ENCODE measurements at regions not wholly inside any gene's neighbourhood (a gene's known extent, or its start where the extent isn't known, plus 50 kb on each side); places are given as distances from the start of the nearest gene placed in this dataset.
"Not testable (repeated sequence)": the region's sequence is repeated elsewhere in the genome, so short reads cannot be mapped to it uniquely, and the experiment has no call there.

GRCh38 chr14:37891500-37891899 is 296.1 kb downstream of the TTC6 start:
- not testable (repeated sequence) for ATAC-seq (ENCODE audit: low read depth); H3K4me1 Mint-ChIP-seq; H3K4me3 Mint-ChIP-seq; H3K27me3 Mint-ChIP-seq; H3K27ac Mint-ChIP-seq; DNase-seq (ENCODE audit: low spot score in 2 of 2); H3K9me3 Mint-ChIP-seq; H3K36me3 Mint-ChIP-seq

DNA sequence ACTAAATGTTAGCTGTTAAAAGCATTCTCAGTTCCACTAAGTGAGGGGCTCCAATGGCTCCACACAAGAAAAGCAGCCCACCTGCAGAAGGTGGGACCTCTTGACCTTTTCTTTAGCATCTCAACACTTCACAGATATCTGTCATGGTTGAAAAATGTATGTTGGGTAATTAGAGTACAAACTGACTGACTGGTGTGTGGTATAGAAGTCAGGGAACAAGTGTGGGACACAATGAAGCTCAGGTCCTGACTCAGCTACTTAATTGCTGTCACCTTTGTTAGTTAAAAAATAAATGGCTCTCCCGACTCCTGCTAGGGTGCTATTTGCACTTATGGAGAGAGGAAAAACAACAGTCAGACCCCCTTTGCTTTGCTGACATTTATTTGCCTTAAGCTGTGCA is 299.0 kb downstream of the TTC6 start:
- Mint-ChIP-seq H3K9me3 (peaks cover 4% of the 10 kb centered on the region), H3K4me3 (no peak overlapping the region), H3K36me3 (no peaks in the 10 kb centered on the region), H3K27me3 (no peaks in the 10 kb centered on the region), H3K27ac (no peak overlapping the region), H3K4me1 (no peaks in the 10 kb centered on the region)
- ATAC-seq (ENCODE audit: low read depth): no peak
- DNase-seq (ENCODE audit: low spot score in 2 of 2): no peak

- Mint-ChIP-seq H3K4me3 (no peak overlapping the region), H3K9me3 (no peaks in the 10 kb centered on the region), H3K27ac (no peak overlapping the region), H3K36me3 (no peaks in the 10 kb centered on the region), H3K4me1 (no peaks in the 10 kb centered on the region), H3K27me3 (no peaks in the 10 kb centered on the region)
- ATAC-seq (ENCODE audit: low read depth) (no peak), DNase-seq (ENCODE audit: low spot score in 2 of 2) (no peak)
Measured at GRCh38 chr14:37899365-37899764, 303.9 kb downstream of the TTC6 start.

DNA sequence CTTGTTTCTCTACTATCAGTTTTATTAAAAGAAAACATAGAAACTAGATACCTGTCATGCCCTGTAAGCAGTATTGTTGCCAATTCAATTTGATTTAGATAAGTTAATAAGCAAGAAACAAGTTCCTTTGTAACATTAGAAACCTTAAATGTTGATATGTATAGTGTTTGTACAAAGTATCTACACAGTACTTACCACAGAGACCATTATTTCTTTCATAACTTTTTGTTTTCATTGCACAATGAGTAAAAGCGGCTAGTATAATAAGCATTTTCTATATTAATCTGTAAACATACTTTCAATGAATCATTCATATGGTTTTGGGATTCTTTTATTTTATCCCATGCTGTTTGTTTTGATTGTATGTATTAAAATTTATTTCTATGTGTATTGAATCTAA is 305.1 kb downstream of the TTC6 start:
- ATAC-seq (ENCODE audit: low read depth): no peak
- no peaks in the 10 kb centered on the region for H3K36me3 Mint-ChIP-seq
- H3K4me1 Mint-ChIP-seq: no peaks in the 10 kb centered on the region
- no peak overlapping the region for H3K4me3 Mint-ChIP-seq
- DNase-seq (ENCODE audit: low spot score in 2 of 2): no peak
- H3K27ac Mint-ChIP-seq: no peak overlapping the region
- no peaks in the 10 kb centered on the region for H3K27me3 Mint-ChIP-seq
- no peaks in the 10 kb centered on the region for H3K9me3 Mint-ChIP-seq

DNA sequence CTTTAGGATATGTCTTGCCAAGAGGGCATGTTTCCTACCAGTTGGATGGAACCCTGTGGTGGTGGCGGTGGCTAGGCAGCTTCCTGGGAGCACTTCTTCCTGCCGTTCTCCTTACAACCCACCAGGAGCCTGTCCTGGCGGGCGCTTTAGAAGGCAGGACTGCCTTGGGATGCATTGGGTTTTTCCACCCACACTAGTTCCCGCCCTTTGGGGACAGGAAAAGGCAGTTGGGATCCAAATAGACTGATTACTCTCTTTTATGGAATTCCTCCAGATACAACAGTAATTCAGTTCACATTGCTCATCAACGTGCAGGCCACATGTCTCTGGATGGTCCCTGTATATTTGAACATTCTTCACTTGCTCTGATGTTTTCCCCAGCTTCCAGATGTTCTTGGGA is 305.7 kb upstream of the SSTR1 start:
- Mint-ChIP-seq H3K4me3 (no peak overlapping the region), H3K4me1 (no peaks in the 10 kb centered on the region), H3K27ac (no peak overlapping the region), H3K27me3 (no peaks in the 10 kb centered on the region), H3K36me3 (no peaks in the 10 kb centered on the region), H3K9me3 (no peaks in the 10 kb centered on the region)
- DNase-seq (ENCODE audit: low spot score in 2 of 2): no peak
- no peak for ATAC-seq (ENCODE audit: low read depth)

GRCh38 chr14:37903343-37904191 is 304.1 kb upstream of the SSTR1 start:
- Mint-ChIP-seq H3K36me3 (no peaks in the 10 kb centered on the region), H3K4me3 (no peak overlapping the region), H3K27ac (no peak overlapping the region), H3K27me3 (no peaks in the 10 kb centered on the region), H3K4me1 (no peaks in the 10 kb centered on the region), H3K9me3 (no peaks in the 10 kb centered on the region)
- DNase-seq (ENCODE audit: low spot score in 2 of 2) (no peak), ATAC-seq (ENCODE audit: low read depth) (no peak)

GRCh38 chr14:37924622-37925021 is 283.1 kb upstream of the SSTR1 start:
- Mint-ChIP-seq H3K36me3 (no peaks in the 10 kb centered on the region), H3K27me3 (no peaks in the 10 kb centered on the region), H3K4me3 (no peak overlapping the region), H3K4me1 (no peaks in the 10 kb centered on the region), H3K27ac (no peak overlapping the region), H3K9me3 (peaks cover 5% of the 10 kb centered on the region)
- ATAC-seq (ENCODE audit: low read depth) (no peak), DNase-seq (ENCODE audit: low spot score in 2 of 2) (no peak)

GRCh38 chr14:37932008-37932407 is 275.7 kb upstream of the SSTR1 start:
- ATAC-seq (ENCODE audit: low read depth) (no peak), DNase-seq (ENCODE audit: low spot score in 2 of 2) (no peak)
- H3K4me1 Mint-ChIP-seq: no peaks in the 10 kb centered on the region
- no peaks in the 10 kb centered on the region for H3K27me3 Mint-ChIP-seq
- H3K9me3 Mint-ChIP-seq: no peaks in the 10 kb centered on the region
- H3K4me3 Mint-ChIP-seq: no peak overlapping the region
- no peak overlapping the region for H3K27ac Mint-ChIP-seq
- no peaks in the 10 kb centered on the region for H3K36me3 Mint-ChIP-seq

DNA sequence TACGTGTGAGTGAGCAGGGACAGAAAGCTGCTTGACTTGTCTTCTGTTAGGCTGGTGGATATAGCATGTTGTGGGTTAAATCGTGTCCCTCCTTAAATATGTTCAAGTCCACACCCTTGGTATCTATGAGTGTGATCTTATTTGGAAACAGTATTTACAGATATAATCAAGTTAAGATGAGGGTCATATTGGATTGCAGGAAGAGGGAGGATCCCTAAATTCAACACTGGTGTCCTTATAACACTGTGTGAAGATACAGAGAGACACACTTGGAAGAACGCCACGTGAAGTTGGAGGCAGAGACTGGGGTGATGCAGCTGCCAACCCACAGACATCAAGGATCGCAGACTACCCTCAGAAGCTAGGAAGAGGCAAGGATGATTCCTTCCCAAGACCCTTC is 275.2 kb upstream of the SSTR1 start:
- Mint-ChIP-seq H3K9me3 (no peaks in the 10 kb centered on the region), H3K36me3 (no peaks in the 10 kb centered on the region), H3K4me3 (no peak overlapping the region), H3K4me1 (no peaks in the 10 kb centered on the region), H3K27ac (no peak overlapping the region), H3K27me3 (no peaks in the 10 kb centered on the region)
- ATAC-seq (ENCODE audit: low read depth): no peak
- DNase-seq (ENCODE audit: low spot score in 2 of 2): no peak

DNA sequence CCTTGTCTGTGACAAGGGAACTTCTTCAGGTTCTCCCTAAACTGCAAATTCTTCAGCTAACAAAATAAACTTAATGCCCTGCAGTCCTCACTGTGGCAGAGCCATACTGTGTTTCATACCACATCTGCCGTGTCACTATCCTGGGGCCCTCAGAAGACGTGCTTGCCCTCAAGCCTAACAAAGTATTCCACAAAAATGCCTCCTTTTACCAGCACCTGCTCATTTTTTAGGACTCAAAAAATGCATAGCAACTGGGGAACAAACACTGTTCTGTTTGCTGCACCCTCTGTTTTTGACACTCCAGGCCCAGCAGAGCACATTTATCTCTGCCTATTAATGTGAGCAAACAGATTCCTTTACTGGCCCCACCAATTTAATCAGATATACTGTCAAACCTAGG is 270.7 kb upstream of the SSTR1 start:
- H3K27ac Mint-ChIP-seq: no peak overlapping the region
- no peaks in the 10 kb centered on the region for H3K36me3 Mint-ChIP-seq
- DNase-seq (ENCODE audit: low spot score in 2 of 2) (no peak), ATAC-seq (ENCODE audit: low read depth) (no peak)
- no peaks in the 10 kb centered on the region for H3K9me3 Mint-ChIP-seq
- no peaks in the 10 kb centered on the region for H3K4me1 Mint-ChIP-seq
- H3K4me3 Mint-ChIP-seq: no peak overlapping the region
- no peaks in the 10 kb centered on the region for H3K27me3 Mint-ChIP-seq

- no peak for ATAC-seq (ENCODE audit: low read depth)
- no peak overlapping the region for H3K4me3 Mint-ChIP-seq
- no peaks in the 10 kb centered on the region for H3K4me1 Mint-ChIP-seq
- H3K27ac Mint-ChIP-seq: no peak overlapping the region
- peaks cover 5% of the 10 kb centered on the region for H3K9me3 Mint-ChIP-seq
- H3K36me3 Mint-ChIP-seq: no peaks in the 10 kb centered on the region
- no peaks in the 10 kb centered on the region for H3K27me3 Mint-ChIP-seq
- no peak for DNase-seq (ENCODE audit: low spot score in 2 of 2)
Measured at GRCh38 chr14:37939442-37940028, 268.2 kb upstream of the SSTR1 start.

DNA sequence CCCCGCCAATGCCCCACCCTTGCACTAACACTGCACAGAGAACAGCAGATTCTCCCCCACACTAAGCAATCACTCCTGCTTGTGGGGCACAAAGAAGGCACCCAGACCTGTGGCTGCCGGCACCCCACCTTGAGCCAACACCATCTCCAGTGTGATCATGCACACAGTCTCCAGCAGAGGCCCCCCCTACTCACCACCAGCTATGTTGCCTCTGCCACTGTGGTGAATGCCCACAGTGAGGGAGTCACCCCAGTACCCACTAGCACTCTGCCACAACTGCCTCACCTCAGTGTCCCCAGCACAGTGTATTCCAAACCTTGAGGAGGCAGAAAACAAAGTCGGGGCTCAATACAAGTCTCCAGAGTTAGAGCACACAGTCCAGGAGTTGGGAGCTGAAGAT is 261.7 kb upstream of the SSTR1 start:
- no peak for ATAC-seq (ENCODE audit: low read depth)
- Mint-ChIP-seq H3K27me3 (no peaks in the 10 kb centered on the region), H3K9me3 (peaks cover 24% of the 10 kb centered on the region), H3K27ac (no peak overlapping the region), H3K4me3 (no peak overlapping the region), H3K36me3 (no peaks in the 10 kb centered on the region), H3K4me1 (no peaks in the 10 kb centered on the region)
- no peak for DNase-seq (ENCODE audit: low spot score in 2 of 2)

- DNase-seq (ENCODE audit: low spot score in 2 of 2): no peak
- H3K27me3 Mint-ChIP-seq: no peaks in the 10 kb centered on the region
- H3K4me3 Mint-ChIP-seq: no peak overlapping the region
- H3K9me3 Mint-ChIP-seq: peaks cover 24% of the 10 kb centered on the region
- ATAC-seq (ENCODE audit: low read depth): no peak
- no peaks in the 10 kb centered on the region for H3K4me1 Mint-ChIP-seq
- H3K36me3 Mint-ChIP-seq: no peaks in the 10 kb centered on the region
- no peak overlapping the region for H3K27ac Mint-ChIP-seq
Measured at GRCh38 chr14:37946819-37947218, 260.9 kb upstream of the SSTR1 start.

DNA sequence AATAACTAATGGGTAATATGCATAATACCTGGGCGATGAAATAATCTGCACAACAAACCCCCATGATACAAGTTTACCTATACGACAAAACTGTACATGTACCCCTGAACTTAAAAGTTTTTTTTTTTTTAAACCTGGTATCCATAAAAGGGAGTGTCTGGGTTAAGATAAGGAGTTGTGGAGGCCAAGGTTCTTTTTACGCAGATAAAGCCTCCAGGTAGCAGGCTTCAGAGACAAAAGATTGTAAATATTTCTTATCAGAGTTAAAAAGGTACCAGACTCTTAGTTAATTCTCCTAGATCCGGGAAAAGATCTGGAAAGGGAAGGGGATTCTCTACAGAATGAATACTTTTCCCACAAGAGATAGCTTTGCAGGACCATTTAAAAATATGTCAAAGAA is 259.4 kb upstream of the SSTR1 start:
- H3K4me1 Mint-ChIP-seq: no peaks in the 10 kb centered on the region
- H3K9me3 Mint-ChIP-seq: peaks cover 20% of the 10 kb centered on the region
- no peaks in the 10 kb centered on the region for H3K36me3 Mint-ChIP-seq
- no peaks in the 10 kb centered on the region for H3K27me3 Mint-ChIP-seq
- H3K27ac Mint-ChIP-seq: no peak overlapping the region
- DNase-seq (ENCODE audit: low spot score in 2 of 2) (no peak), ATAC-seq (ENCODE audit: low read depth) (no peak)
- H3K4me3 Mint-ChIP-seq: no peak overlapping the region

DNA sequence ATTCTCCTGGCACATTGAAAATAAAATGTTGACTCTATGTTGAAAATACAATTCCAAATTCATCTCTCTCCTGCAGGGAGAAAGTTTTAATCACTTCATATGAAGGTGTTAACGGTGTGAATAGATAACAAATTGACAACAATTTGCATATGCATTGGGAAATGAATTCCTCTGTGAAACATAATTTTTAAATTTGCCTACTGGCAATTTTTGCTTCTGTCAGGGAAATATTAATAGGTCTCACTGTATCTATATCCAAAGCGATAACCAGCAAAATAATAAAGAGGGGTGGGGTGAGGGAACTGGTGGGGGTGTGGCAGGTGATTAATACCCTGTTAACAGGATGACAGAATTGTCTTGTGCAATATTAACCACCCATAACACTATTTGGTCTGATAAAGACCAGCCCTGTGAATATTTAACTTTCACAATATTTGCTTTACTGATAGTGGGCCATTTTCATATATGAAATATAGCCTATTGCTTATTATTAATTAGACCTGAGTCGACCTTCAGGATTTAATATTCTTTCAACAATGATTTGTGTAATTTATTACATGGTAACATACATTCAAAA is 239.0 kb upstream of the SSTR1 start:
- no peak for DNase-seq (ENCODE audit: low spot score in 2 of 2)
- ATAC-seq (ENCODE audit: low read depth): no peak
- Mint-ChIP-seq H3K27me3 (no peaks in the 10 kb centered on the region), H3K4me3 (no peak overlapping the region), H3K36me3 (no peaks in the 10 kb centered on the region), H3K4me1 (no peaks in the 10 kb centered on the region), H3K9me3 (peaks cover 7% of the 10 kb centered on the region), H3K27ac (no peak overlapping the region)
